Left ventricle myocardium superior (tissue), 1 donor: ENCODE measurements at regions not wholly inside any gene's neighbourhood (a gene's known extent, or its start where the extent isn't known, plus 50 kb on each side); places are given as distances from the start of the nearest gene placed in this dataset.
A peak's percentile ranks its signal among the peaks of the same experiment; 100 is the strongest.
"Not testable (repeated sequence)": the region's sequence is repeated elsewhere in the genome, so short reads cannot be mapped to it uniquely, and the experiment has no call there.

ENCODE experiments used
- ATAC-seq: fragments of 200-7000 bp; cut with Tn5 transposase; one replicate; pipeline ENCODE4 v1.9.1; 2020; ENCODE audit warnings: mild to moderate bottlenecking, moderate library complexity
- DNase-seq: peaks from one replicate; pipeline ENCODE4 v3.0.0-alpha.2; 2020
- intact Hi-C: fragments of 100-400 bp; cut with micrococcal nuclease; formaldehyde crosslinking; loops from one replicate; pipeline ENCODE4 v1.11.0; 2022
- donor health status: DM: no; HTN: yes; CAD: no; lungs with severe emphysema.

DNA sequence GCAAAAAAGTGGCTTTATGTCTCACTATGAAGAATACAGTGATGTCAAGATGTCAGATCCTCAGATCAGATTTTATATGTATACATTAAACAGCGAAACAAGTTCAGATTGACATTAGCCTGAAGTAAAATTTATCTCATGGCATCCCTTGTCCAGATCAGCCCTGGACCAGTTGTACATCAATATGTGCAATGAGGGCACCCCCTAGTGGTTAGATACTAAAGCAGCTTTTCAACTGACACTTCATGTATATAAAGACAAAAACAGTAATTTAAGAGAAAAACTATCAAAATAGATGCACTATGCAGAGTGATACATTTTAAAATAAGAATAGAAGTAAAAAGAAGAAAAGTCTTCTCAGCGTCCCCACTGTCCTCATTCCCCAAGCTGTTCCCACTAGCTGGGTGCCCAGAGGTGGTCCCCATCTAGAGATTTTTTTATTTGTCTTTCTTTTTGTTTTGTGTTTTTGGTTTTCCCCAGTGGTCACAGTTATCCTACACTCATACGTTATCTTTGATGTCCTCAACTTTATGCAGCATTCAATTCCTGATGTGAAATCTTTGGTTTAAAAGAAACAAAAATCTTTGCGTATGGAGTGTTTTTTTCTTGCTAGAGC, 2193.4 kb upstream of the RAG2 start:
- ATAC-seq: no peak
- intact Hi-C loops: no loop called here
- DNase-seq: no peak

DNA sequence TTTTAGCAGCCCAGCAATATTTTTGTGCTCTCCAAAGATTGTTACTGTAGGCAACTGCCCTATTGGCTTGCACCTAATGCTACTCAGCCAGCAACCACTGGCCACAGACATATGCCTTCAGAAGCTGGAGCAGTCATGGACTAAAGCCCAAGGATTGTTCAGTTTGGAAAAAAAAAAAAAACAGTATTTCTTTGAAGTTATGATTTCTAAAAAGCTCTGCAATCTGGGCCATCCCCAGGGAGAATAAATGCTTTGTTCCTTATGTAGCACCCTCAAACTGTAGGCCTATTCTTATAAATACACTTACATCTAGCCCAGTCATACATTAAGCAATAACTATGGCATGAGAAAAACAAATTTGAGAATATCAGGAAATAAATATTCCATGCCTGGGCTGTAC, 2190.5 kb upstream of the RAG2 start:
- intact Hi-C loops: no loop called here
- ATAC-seq: no peak
- no peak for DNase-seq

DNA sequence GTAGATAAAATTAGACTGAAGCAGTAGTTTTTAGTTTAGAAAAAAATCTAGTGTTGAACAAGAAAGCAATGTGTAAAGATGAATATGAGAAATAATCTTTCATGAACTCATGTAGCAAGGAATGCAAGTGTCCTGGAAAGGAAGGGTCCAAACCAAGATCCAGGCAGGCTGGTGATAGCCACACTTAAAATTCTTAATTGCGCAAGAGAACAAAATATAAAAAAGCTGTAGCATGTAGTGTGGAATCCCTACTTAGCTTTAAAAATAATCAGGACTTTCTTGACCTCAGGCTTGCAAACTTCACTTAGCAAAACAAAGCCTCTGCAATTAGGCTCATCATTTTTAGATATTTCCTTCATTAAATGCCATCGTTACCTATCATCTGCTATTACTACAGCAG, 2186.1 kb upstream of the RAG2 start:
- intact Hi-C loops: no loop called here
- ATAC-seq (no peak), DNase-seq (no peak)

DNA sequence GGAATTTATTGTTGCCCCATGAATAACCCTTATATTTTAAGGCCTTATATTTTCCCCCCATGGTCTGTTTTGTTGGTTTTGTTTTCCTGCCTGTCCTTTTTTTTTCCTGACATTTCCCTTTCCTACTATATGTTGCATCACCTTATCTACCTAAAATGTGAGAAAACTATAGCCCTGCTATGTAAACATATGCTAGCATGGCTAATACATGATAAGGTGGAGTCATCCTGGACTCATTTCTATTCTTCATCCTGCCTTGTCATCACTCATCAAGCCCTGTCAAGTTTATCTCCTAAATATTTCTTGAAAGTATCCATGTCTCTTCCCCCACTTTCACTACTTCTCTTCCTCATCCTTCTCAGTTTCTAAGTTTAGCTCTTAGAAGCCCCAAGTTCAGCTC, 2168.8 kb upstream of the RAG2 start:
- ATAC-seq: no peak
- DNase-seq: no peak
- intact Hi-C loops: no loop called here

DNA sequence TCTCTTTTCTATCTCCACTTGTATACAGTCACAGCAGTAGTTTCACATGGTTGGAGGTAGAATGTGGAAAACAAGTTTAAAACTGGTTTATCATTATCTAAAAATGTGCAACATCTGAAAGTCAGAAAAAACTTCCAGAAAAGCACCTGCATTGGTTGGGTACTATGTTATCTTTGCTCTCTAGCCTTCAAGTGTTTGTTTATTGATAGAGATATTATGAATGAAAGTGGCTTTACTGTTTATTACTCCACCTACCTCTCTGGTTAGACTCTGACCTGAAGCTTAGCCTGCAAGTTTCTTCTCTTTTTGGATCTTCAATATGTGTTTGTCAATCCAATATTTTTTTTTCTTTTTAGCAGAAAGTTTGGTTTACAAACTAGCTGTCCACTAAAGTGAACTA, 2161.4 kb upstream of the RAG2 start:
- ATAC-seq (no peak), DNase-seq (no peak)
- intact Hi-C loops: no loop called here

DNA sequence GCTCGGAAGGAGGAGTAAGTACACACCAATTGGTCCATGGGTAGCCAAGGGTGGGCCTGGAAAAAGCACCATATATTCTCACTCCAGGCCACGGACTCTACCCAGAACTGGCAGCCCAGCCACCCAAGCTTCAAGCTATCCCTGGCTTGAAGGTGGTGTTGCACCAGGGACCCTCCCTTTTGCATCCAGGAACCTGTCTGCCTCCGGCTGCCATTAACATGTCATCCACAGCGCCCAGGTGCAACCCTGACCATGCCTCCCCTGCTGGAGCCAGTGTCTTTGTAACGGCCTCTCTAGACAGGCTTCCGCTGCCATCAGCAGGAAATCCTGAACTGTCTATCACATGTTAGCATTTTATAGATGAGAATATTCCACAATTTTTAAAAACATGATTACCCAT, 2158.5 kb upstream of the RAG2 start:
- intact Hi-C loops: no loop called here
- no peak for ATAC-seq
- DNase-seq: no peak

DNA sequence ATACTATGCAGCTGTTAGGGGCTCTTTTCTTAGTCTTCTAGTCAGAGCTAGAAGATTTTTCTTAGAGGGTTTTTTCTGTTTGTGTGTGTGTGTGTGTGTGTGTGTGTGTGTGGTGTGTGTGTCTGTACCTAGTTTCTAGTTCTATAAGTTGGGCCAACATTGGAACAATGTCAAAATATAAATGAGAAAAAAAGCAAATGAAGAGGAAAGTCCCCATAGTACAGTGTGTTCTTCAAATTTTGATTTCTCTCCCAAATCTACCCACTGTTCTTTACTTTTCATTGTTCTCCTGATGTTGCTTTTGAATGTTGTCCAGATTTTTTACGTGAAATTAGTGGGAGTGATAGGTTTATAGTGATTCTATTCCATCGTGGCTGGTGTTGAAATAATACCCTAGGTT, 2153.4 kb upstream of the RAG2 start:
- intact Hi-C loops: no loop called here
- no peak for ATAC-seq

DNA sequence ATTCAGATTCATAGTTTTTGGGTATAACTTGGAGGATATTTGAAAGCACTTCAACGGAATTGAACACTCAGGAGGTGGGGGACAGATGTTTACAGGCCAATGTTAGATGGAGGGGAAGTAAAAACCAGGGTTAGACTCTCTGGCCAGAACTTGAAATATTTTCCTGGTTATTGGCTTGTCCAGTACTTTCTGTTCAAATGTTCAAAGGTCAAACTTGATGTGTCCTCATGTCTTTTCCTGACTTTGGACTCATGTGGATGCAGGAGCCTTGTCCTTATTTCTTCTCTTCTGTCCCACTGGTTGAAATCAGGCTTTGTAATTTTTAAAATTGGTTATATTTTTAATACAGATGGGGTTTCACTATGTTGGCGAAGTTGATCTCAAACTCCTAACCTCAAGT, 2148.5 kb upstream of the RAG2 start:
- intact Hi-C loops, ATAC-seq, DNase-seq: not testable (repeated sequence)

More for the DNA sequence above, 2153.4 kb upstream of the RAG2 start:
- DNase-seq: no peak

DNA sequence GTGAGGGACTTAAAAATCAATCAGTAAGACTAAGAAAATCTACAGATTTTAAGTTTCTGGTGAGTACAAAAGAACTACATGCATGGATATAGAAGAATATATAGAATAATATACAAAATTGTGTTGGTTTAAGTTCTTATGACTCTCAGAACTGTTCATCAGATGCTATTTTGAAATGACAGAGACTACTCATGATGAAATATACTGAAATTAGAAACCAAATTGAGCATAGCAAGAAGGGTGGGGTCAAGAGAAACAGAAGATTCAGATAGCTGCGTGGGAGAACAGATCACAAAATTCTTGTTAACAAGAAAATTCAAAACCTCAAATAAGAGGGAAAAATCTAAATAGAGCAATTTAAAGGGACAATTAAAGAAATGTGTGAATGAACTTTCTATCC, 2125.3 kb upstream of the RAG2 start:
- intact Hi-C loops: no loop called here
- no peak for ATAC-seq
- DNase-seq: no peak

DNA sequence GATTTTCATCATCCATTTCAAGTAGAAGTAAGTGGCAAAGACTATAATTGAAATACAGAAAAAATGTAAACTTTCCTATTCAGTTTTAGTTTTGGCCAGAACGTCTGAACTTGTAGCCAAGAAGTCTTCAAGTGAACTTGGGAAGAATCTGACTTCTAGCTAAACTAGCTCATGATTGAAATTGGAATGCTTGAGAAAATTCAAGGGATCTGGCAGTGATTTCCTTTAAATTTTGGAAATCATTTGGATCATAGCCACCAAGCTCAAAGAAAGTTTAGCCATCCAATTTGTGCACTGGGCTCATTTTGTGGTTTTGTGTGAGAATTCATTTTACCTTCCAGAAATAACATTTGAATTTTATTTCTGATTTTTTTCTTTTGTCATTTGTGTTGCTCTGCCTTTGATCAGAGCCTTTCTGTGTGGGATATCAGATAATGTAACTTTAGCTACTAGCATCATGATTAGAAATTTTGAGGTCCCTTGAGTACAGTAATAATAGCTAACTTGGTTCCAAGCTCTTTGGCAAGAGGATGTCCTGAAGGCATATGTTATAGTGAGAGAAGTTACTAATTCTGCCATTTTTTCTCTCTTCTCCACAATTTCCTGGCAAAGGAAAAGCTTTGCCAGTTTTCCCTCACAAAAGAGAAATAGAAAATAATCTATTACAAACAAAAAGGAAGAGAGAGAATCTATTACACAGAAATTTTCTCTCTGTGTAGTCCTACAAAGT, 2123.7 kb upstream of the RAG2 start:
- ATAC-seq (no peak), DNase-seq (no peak)
- intact Hi-C loops: no loop called here

DNA sequence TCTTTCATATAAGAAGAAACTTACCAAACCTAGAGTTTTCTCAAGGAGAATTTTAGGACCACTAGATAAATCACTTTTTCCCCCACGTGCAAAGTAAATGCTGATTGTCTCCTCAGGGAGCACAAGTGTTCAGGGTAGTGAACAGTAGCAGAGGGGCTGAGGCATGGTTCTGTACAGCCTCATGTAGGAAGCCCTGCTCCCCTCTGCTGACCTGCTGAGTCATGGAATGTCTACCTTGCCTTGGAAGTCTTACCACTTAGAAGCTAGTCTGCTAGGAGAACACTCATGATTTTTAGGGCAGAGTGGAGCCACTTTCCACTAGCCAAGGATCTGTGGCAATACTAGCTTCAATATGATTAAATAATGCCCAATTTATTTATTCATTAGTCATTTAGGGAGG, 2120.6 kb upstream of the RAG2 start:
- ATAC-seq (no peak), DNase-seq (no peak)
- intact Hi-C loops: no loop called here

DNA sequence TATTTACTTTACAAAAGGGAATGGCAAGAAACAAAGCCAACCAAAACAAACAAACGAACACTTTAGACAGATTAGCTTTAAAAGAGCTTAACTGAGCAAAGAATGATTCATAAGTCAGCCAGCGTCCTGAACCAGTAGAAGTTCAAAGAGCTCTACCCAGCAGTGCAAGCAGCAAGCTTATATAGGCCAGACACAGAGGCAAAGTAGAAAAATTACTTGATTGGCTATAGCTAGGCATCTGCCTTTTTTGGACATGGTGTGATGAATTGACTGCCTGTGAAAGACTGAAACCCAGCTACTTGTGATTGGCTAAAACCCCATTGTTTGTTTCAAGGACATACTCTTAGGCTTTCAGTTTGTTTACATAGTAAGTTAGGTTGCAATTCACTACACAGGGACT, 2120.0 kb upstream of the RAG2 start:
- no peak for ATAC-seq
- no peak for DNase-seq
- intact Hi-C loops: no loop called here

DNA sequence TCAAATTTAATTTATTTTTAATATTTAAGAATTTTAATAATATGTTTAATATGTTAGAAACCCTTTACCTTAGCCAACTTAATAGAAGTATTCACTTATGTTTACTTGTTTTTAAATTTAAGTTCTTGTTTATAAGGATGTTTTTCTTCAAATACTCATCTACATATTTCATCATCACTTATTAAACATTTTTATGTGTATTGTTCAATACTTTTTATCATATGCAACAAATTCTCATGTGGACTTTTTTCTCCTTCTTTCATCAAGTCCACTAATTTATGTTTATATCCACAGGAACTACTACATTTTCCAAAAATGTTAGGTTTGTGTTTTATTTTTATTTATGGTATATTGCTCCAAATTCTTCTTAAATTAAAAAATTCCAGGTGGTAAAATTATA, 2113.1 kb upstream of the RAG2 start:
- intact Hi-C loops: no loop called here

DNA sequence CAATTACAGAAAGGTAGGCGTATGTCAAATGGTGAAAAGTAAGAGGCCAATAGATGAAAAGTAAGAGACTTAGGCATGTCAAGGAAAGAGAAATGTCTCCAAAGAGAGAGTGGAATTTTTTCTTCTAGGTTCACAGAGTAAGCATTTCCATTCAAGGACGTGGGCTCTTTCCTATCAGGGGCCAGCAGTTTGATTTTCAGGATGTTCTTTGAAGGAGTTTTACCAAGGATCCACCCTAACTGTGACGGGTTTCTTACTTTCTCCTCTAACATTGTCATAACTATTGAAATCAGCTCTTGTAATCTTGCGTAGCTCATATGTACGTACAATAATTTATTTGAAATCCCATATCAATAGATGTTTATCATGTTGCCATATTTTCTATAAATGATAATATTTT, 2112.2 kb upstream of the RAG2 start:
- DNase-seq (no peak), ATAC-seq (no peak)
- intact Hi-C loops: no loop called here

More for the DNA sequence above, 2113.1 kb upstream of the RAG2 start:
- ATAC-seq (no peak), DNase-seq (no peak)

DNA sequence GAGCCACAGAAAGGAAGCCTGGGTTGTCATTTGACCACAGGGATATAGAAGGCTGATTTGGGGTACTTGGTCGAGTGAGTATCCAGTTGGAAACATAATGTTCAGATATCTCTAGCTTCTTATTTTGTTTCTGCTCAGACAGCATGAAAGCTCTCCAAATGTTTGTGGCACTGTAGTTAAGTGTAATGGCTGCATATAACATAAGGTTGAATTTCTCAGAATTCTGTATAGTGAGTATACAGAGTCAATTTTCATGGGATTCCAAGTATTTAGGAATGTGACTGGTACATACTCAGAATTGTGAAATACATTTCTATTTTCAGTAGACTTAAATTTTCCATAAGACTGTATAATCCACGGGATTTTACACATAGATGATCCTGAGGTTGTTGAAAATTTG, 2102.1 kb upstream of the RAG2 start:
- intact Hi-C loops: no loop called here
- ATAC-seq: no peak

DNA sequence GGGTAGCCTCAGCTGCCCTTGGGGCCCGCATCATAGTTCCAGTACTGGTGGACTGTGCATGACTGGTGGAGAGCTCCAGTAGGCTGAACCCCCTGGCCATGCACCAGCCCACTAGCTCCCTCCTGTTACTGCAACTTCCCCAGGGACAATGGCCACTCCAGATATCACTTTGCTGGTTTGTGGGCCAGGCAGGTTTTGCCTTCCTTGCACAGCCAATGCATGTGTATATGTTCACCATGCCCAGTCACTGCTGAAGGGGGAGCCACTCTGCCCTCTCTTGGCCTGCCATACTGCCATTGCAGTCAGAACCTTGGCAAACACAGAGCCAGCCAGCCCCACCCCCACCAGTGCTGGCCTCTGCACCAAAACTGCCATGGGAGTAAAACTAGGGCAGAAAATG, 2095.3 kb upstream of the RAG2 start:
- intact Hi-C loops: no loop called here
- ATAC-seq (no peak), DNase-seq (peak; percentile 5)

More for the DNA sequence above, 2102.1 kb upstream of the RAG2 start:
- DNase-seq: no peak

DNA sequence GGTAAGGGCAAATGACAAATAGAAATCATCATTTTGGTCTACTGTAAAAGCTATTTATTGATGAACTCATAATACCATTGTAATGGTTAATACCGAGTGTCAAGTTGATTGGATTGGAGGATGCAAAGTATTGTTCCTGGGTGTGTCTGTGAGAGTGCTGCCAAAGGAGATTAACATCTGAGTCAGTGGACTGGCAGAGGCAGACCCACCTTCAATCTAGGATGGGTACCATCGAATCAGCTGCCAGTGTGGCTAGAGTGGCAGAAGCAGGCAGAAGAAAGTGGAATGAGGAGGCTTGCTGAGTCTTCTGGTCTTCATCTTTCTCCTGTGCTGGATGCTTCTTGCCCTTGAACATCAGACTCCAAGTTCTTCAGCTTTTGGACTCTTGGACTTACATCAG, 2092.2 kb upstream of the RAG2 start:
- DNase-seq, ATAC-seq, intact Hi-C loops: not testable (repeated sequence)

DNA sequence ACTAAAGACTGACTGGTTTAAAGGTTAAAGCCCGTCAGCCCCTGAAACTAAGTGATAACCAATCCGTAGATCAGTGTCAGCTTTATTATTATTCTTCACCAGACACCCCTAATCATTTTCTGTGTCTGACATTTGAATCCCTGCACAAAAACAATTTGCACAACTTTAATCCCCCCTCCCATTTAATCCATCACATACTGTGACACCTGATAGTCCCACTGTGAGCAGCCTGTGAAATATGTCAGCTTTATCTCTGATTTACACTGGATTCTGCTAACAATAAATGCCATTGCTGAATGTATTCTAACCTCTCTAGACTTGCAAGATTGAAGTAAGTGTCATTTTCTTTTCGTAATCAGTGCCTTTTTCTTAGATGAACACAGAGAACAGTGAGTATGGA, 2089.0 kb upstream of the RAG2 start:
- ATAC-seq (no peak), DNase-seq (no peak)
- intact Hi-C loops: no loop called here

DNA sequence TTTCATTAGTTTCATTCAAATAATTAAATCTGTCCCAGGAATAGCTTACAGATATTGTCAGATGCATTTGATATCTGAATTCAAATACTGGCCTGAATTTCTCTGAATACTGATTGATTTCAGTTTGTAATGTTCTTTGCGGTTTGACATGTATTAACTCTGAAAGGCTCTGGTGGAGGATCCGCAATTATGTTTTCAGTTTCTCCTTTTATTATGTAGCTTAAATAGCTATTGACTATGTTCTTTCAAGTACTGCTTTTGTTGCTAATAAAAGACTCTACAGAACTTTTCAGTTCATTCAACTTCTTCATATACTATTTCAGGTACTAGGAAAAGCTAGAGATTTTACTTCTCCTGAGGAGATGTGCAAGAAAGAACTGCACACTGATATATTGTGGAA, 2085.4 kb upstream of the RAG2 start:
- intact Hi-C loops: no loop called here
- ATAC-seq (no peak), DNase-seq (no peak)

DNA sequence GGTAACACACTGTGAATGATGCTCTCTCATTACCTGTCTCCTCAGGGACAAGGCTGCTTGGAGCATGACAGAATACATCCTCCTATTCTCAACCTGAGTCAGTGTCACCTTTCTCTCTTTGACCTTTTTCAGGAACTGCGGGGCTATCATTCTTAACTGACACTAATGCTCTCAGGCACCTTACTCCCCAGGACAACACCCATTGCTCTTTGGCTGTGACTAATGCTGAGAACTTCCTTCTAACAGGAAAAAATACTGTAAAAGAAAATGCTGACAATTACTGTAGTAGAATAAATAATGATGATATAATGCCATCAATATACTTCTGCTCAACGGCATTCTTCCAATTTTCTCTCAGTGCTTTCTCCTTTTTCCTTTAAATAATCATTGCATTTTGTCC, 2082.7 kb upstream of the RAG2 start:
- intact Hi-C loops: no loop called here
- DNase-seq (no peak), ATAC-seq (no peak)

DNA sequence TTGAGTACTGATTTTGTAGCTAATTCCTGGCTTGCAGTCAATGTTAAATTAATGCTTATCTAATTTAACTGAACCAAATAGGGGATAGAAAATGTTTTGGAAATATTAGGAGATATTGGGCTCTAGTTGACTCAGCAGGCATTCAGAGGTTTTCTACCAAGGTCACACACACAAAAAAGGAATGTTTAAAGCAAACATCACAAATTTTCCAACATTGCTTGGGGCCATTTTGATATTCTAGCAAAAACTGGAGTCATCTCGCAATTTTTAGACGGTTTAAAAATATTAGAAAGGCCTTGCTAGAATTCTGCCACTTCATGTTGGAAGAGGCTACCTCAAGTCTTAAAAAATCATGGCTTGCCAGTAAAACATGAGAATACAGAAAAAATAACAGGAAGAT, 2082.1 kb upstream of the RAG2 start:
- intact Hi-C loops: no loop called here
- ATAC-seq: no peak
- DNase-seq: no peak
